Left lobe of liver (tissue), 2 donors: ENCODE measurements at regions not wholly inside any gene's neighbourhood (a gene's known extent, or its start where the extent isn't known, plus 50 kb on each side); places are given as distances from the start of the nearest gene placed in this dataset.

Experiments used
- ATAC-seq: fragments of 200-7000 bp; cut with Tn5 transposase; one replicate; pipeline ENCODE4 v1.9.1; 2020; ENCODE audit warnings: mild to moderate bottlenecking, moderate library complexity
- DNase-seq: peaks from one replicate; pipeline ENCODE4 v3.0.0-alpha.2; 2020; ENCODE audit warnings: low spot score
- donor health status: DM: no; HTN: no; CAD: no; lungs with moderate emphysema.
- donor health status: DM: no; HTN: yes; CAD: no.

- DNase-seq = no peak
- ATAC-seq = no peak
Measured at GRCh38 chr3:18127859-18128681, 297.1 kb downstream of the SATB1 start.

- DNase-seq (no peak), ATAC-seq (no peak)
Measured at GRCh38 chr3:18127174-18127858, 297.8 kb downstream of the SATB1 start.

DNA sequence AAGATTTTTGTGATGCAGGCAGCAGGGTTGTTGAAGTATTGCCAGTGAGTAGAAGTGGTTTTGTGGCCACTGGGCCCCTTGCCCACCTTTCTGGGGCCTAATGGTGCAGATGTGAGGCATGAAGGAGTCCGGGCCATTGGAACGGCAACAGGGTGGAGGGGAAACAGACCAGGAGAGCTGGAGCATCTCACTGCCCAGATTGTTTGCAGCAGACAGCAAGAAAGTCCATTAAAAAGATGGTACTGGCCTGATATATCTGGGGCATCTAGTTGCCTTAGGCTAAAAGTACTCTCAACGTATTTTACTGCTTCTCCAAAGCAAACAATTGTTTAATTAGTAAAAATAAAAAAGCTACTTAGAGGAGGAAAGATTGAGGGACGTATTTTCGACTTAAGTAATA is 298.4 kb downstream of the SATB1 start:
- no peak for ATAC-seq
- DNase-seq = no peak

DNA sequence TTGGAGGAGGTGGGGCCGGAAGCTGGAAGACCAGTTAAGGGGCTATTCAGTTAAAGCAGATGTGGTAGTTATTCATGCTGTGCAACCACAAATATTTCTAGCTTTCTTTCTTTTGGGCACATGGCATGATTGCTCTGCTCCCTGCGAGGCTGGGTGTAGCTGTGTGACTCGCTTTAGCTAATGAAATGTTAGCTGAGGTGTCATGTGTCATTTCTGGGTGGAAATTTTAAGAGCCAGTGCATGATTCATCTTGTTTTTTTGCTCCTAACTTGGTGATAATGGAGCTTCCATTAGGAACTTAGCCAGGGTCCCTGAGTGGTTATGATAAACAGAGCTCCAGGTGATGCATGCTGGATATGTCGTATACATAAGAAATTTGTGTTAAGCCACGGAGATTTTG is 300.6 kb downstream of the SATB1 start:
- ATAC-seq = no peak

GRCh38 chr3:18122264-18122663 is 302.9 kb downstream of the SATB1 start:
- no peak for DNase-seq

More for the DNA sequence above, 300.6 kb downstream of the SATB1 start:
- DNase-seq = no peak

DNA sequence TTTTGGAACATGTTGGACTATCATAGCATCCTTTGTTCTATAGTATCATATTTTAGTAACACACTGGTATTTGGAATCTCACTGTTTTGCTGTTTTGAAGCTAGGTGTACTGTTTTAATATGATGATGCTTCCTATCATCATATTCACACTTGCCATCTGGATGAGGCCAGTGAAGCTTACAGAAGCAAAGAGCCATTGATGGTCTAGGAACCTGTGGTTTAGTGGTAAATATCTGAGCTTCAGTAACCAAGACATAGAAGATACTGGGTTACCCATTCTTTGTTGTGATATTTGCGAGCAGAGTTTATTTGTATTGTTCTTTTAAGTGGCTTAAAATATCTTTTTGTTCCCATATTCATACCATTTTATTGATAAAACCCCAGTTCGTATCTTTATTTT is 304.1 kb downstream of the SATB1 start:
- ATAC-seq (no peak), DNase-seq (no peak)

More at GRCh38 chr3:18122264-18122663, 302.9 kb downstream of the SATB1 start:
- ATAC-seq = no peak

GRCh38 chr3:18119866-18120265 is 305.3 kb downstream of the SATB1 start:
- ATAC-seq (no peak), DNase-seq (no peak)

- no peak for ATAC-seq
Measured at GRCh38 chr3:18114894-18115293, 310.2 kb downstream of the SATB1 start.

GRCh38 chr3:18113417-18113816 is 311.7 kb downstream of the SATB1 start:
- no peak for DNase-seq
- ATAC-seq = no peak

More at GRCh38 chr3:18114894-18115293, 310.2 kb downstream of the SATB1 start:
- no peak for DNase-seq

- DNase-seq = no peak
- ATAC-seq = no peak
Measured at GRCh38 chr3:18112674-18113375, 312.3 kb downstream of the SATB1 start.

DNA sequence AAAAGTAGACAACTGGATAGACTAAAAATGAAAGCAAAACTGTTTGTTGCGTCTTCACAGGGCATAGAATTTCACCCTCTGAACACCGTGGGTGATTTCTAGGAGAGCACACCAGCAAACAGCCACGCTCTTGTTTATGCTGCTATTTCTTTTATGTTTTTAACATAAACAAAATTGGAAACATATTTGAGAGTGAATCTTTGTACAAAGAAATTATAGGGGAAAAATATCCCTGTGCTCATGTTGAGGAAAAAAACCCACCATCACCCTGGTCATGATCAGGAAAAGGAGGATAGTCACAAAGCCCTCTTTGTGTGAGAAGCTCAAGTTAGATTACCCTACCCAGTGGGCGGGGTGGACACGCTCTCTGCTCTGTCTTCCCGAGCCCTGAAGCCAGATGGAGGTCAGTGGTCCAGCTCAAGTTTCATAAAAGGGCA is 313.3 kb downstream of the SATB1 start:
- ATAC-seq (no peak), DNase-seq (no peak)

GRCh38 chr3:18103591-18103990 is 321.5 kb downstream of the SATB1 start:
- ATAC-seq = no peak

DNA sequence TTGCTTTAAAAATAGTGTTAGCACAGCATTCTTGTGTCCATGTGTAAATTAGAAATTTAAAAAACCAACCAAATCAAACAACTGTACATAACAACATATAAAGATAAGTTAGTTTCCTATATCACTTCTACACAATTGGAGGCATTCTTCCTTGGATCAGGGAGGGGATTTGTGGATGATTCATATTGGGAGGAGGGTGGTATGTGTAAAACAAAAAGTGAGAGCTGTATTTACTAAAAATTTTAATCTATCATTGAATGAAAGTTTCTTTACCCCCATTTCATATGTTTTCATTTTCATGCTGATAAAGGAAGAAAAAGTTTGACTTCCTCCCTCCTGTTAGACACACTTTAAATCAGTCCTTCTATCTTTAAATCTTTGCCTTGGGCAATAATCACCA is 325.0 kb downstream of the SATB1 start:
- no peak for DNase-seq
- no peak for ATAC-seq

More at GRCh38 chr3:18103591-18103990, 321.5 kb downstream of the SATB1 start:
- no peak for DNase-seq

- no peak for ATAC-seq
- no peak for DNase-seq
Measured at GRCh38 chr3:18099611-18100010, 325.5 kb downstream of the SATB1 start.

DNA sequence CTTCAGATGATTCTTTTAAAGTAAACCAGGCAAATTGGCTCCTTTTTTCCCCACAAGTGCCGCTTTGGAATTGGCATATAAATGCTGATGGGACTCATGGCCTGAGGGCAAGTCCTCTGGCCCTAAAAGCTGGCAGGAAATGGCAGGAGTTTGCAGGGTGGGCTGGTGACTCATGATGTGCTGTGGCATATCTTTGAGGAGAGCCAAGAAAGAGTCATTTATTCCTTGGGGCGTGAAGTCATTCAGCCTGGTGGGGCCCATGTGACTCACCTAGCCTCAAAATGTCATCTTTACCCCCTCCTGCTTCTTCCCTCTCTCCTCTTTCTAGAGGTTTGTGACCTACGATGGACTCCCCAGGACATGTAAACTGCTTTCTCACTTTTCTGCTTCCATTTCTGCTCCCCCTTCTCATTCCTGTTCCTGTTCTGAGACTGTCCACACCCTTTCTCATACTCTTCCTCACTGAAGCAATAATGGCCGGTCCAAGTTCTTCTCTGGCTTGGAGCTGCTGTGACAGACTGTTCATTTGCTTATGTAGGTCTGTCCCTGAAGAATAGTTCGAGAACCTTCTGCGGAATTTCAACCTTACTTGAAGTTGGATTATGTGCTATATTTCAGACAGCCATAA is 326.1 kb downstream of the SATB1 start:
- no peak for DNase-seq
- ATAC-seq = no peak

- DNase-seq (no peak), ATAC-seq (no peak)
Measured at GRCh38 chr3:18097989-18098388, 327.1 kb downstream of the SATB1 start.

DNA sequence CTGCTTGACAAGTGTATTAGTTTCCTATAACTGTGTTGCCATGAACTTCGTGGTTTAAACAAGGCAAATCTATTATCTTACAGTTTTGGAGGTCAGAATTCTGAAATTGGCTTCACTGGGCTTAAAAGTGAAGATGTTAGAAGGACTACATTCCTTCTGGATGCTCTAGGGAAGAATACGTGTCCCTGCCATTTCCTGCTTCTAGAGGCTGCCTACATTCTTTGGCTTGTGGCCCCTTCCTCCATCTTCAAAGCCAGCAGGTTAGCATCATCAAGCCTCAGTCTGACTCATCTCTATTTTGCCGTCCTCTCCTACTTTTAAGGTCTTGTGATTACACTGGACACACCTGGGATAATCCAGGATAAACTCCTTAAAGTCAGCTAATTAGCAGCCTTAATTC is 327.7 kb downstream of the SATB1 start:
- no peak for ATAC-seq
- no peak for DNase-seq

- DNase-seq (no peak), ATAC-seq (no peak)
Measured at GRCh38 chr3:18092726-18093125, 332.4 kb downstream of the SATB1 start.

DNA sequence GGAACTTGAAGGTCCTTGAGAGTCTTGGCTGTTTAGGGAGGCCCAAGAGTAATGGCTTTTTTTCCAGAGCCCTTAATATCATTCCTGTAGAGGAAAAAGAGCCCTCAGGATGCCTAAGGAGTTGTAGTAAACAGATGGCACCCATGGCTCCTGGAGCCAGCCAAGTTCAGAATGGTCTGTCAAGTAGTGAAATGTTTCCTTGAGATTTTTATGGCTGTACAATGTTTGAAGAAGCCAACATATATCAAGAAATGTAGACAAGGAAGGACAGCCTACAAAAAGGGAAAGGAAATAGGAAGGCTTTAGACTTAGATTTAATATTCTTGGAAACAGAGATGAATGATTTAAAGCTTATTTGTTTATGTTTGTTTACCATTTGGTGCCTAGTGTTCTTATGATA is 334.8 kb downstream of the SATB1 start:
- ATAC-seq = no peak
- no peak for DNase-seq

DNA sequence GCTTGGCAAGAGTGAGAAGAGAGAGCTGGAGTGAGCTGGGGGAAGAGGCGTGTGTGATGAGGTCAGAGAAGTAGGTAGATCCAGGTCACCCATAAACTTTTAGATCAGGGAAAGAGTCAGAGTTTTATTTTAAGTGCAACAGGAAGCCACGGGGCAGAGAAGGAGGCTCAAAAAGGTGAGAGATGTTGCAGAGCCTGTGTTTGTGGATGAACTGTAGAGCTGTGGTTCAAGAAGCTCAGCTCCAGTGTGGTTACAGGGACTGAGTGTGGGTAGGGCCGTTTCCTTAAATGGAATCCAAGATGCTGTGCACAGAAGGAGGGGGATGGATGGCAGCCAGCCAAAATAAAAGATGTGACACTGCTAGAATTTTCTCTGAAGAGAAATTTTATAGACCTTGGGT is 337.2 kb downstream of the SATB1 start:
- no peak for ATAC-seq
- DNase-seq = no peak

- DNase-seq = no peak
- no peak for ATAC-seq
Measured at GRCh38 chr3:18086760-18087159, 338.4 kb downstream of the SATB1 start.
